ENCODE measurements at regions not wholly inside any gene's neighbourhood (a gene's known extent, or its start where the extent isn't known, plus 50 kb on each side); places are given as distances from the start of the nearest gene placed in this dataset.

- H3K27me3 ChIP-seq (ENCODE audit: control insufficient read depth, insufficient read depth, low read length), result no peaks in the 10 kb centered on the region
- no peaks in the 10 kb centered on the region for H3K9me3 ChIP-seq (ENCODE audit: control insufficient read depth, insufficient read depth, low read length)
- no peak overlapping the region for H3K27ac ChIP-seq (ENCODE audit: low read depth, low read length)
- H3K4me1 ChIP-seq (ENCODE audit: control insufficient read depth, insufficient read depth, low read length), result peaks cover 3% of the 10 kb centered on the region
- no peaks in the 10 kb centered on the region for H3K36me3 ChIP-seq (ENCODE audit: control insufficient read depth, insufficient read depth, low read length)
- H3K9ac ChIP-seq (ENCODE audit: low read depth, low read length), result no peak overlapping the region
- H3K4me3 ChIP-seq (ENCODE audit: low read depth, low read length), result no peak overlapping the region
Measured at GRCh38 chr9:14441115-14441514, 127.2 kb upstream of the NFIB start.

GRCh38 chr9:14440062-14440461 is 126.1 kb upstream of the NFIB start:
- H3K9ac ChIP-seq (ENCODE audit: low read depth, low read length), result no peak overlapping the region
- H3K9me3 ChIP-seq (ENCODE audit: control insufficient read depth, insufficient read depth, low read length), result no peaks in the 10 kb centered on the region
- H3K4me3 ChIP-seq (ENCODE audit: low read depth, low read length), result no peak overlapping the region
- H3K27ac ChIP-seq (ENCODE audit: low read depth, low read length), result no peak overlapping the region
- no peaks in the 10 kb centered on the region for H3K27me3 ChIP-seq (ENCODE audit: control insufficient read depth, insufficient read depth, low read length)
- peaks cover 3% of the 10 kb centered on the region for H3K4me1 ChIP-seq (ENCODE audit: control insufficient read depth, insufficient read depth, low read length)
- no peaks in the 10 kb centered on the region for H3K36me3 ChIP-seq (ENCODE audit: control insufficient read depth, insufficient read depth, low read length)

GRCh38 chr9:14439555-14439954 is 125.6 kb upstream of the NFIB start:
- Histone ChIP-seq H3K4me1 (ENCODE audit: control insufficient read depth, insufficient read depth, low read length) (peaks cover 3% of the 10 kb centered on the region), H3K27ac (ENCODE audit: low read depth, low read length) (no peak overlapping the region), H3K27me3 (ENCODE audit: control insufficient read depth, insufficient read depth, low read length) (no peaks in the 10 kb centered on the region), H3K36me3 (ENCODE audit: control insufficient read depth, insufficient read depth, low read length) (no peaks in the 10 kb centered on the region), H3K9me3 (ENCODE audit: control insufficient read depth, insufficient read depth, low read length) (no peaks in the 10 kb centered on the region), H3K9ac (ENCODE audit: low read depth, low read length) (no peak overlapping the region), H3K4me3 (ENCODE audit: low read depth, low read length) (no peak overlapping the region)

- Histone ChIP-seq H3K27ac (ENCODE audit: low read depth, low read length) (no peak overlapping the region), H3K27me3 (ENCODE audit: control insufficient read depth, insufficient read depth, low read length) (no peaks in the 10 kb centered on the region), H3K4me1 (ENCODE audit: control insufficient read depth, insufficient read depth, low read length) (peaks cover 3% of the 10 kb centered on the region), H3K36me3 (ENCODE audit: control insufficient read depth, insufficient read depth, low read length) (no peaks in the 10 kb centered on the region), H3K4me3 (ENCODE audit: low read depth, low read length) (no peak overlapping the region), H3K9ac (ENCODE audit: low read depth, low read length) (no peak overlapping the region), H3K9me3 (ENCODE audit: control insufficient read depth, insufficient read depth, low read length) (no peaks in the 10 kb centered on the region)
Measured at GRCh38 chr9:14438232-14439021, 124.5 kb upstream of the NFIB start.

- Histone ChIP-seq H3K9me3 (ENCODE audit: control insufficient read depth, insufficient read depth, low read length) (no peaks in the 10 kb centered on the region), H3K9ac (ENCODE audit: low read depth, low read length) (no peak overlapping the region), H3K27ac (ENCODE audit: low read depth, low read length) (no peak overlapping the region), H3K4me3 (ENCODE audit: low read depth, low read length) (no peak overlapping the region), H3K4me1 (ENCODE audit: control insufficient read depth, insufficient read depth, low read length) (peaks cover 3% of the 10 kb centered on the region), H3K27me3 (ENCODE audit: control insufficient read depth, insufficient read depth, low read length) (no peaks in the 10 kb centered on the region), H3K36me3 (ENCODE audit: control insufficient read depth, insufficient read depth, low read length) (no peaks in the 10 kb centered on the region)
Measured at GRCh38 chr9:14437354-14438231, 123.7 kb upstream of the NFIB start.

- H3K27me3 ChIP-seq (ENCODE audit: control insufficient read depth, insufficient read depth, low read length), result no peaks in the 10 kb centered on the region
- no peaks in the 10 kb centered on the region for H3K9me3 ChIP-seq (ENCODE audit: control insufficient read depth, insufficient read depth, low read length)
- no peak overlapping the region for H3K27ac ChIP-seq (ENCODE audit: low read depth, low read length)
- no peak overlapping the region for H3K9ac ChIP-seq (ENCODE audit: low read depth, low read length)
- no peak overlapping the region for H3K4me3 ChIP-seq (ENCODE audit: low read depth, low read length)
- peaks cover 3% of the 10 kb centered on the region for H3K4me1 ChIP-seq (ENCODE audit: control insufficient read depth, insufficient read depth, low read length)
- H3K36me3 ChIP-seq (ENCODE audit: control insufficient read depth, insufficient read depth, low read length), result no peaks in the 10 kb centered on the region
Measured at GRCh38 chr9:14435871-14436270, 121.9 kb upstream of the NFIB start.

- no peaks in the 10 kb centered on the region for H3K9me3 ChIP-seq (ENCODE audit: control insufficient read depth, insufficient read depth, low read length)
- H3K4me3 ChIP-seq (ENCODE audit: low read depth, low read length), result no peak overlapping the region
- no peaks in the 10 kb centered on the region for H3K36me3 ChIP-seq (ENCODE audit: control insufficient read depth, insufficient read depth, low read length)
- H3K27me3 ChIP-seq (ENCODE audit: control insufficient read depth, insufficient read depth, low read length), result no peaks in the 10 kb centered on the region
- H3K27ac ChIP-seq (ENCODE audit: low read depth, low read length), result no peak overlapping the region
- peaks cover 3% of the 10 kb centered on the region for H3K4me1 ChIP-seq (ENCODE audit: control insufficient read depth, insufficient read depth, low read length)
- H3K9ac ChIP-seq (ENCODE audit: low read depth, low read length), result no peak overlapping the region
Measured at GRCh38 chr9:14434971-14435718, 121.2 kb upstream of the NFIB start.

- Histone ChIP-seq H3K9ac (ENCODE audit: low read depth, low read length) (no peak overlapping the region), H3K36me3 (ENCODE audit: control insufficient read depth, insufficient read depth, low read length) (no peaks in the 10 kb centered on the region), H3K27me3 (ENCODE audit: control insufficient read depth, insufficient read depth, low read length) (no peaks in the 10 kb centered on the region), H3K4me1 (ENCODE audit: control insufficient read depth, insufficient read depth, low read length) (peaks cover 3% of the 10 kb centered on the region), H3K27ac (ENCODE audit: low read depth, low read length) (peak overlapping the region; percentile 21), H3K4me3 (ENCODE audit: low read depth, low read length) (no peak overlapping the region), H3K9me3 (ENCODE audit: control insufficient read depth, insufficient read depth, low read length) (no peaks in the 10 kb centered on the region)
Measured at GRCh38 chr9:14434158-14434504, 120.2 kb upstream of the NFIB start.

- H3K4me1 ChIP-seq (ENCODE audit: control insufficient read depth, insufficient read depth, low read length), result peaks cover 4% of the 10 kb centered on the region
- no peak overlapping the region for H3K4me3 ChIP-seq (ENCODE audit: low read depth, low read length)
- no peaks in the 10 kb centered on the region for H3K27me3 ChIP-seq (ENCODE audit: control insufficient read depth, insufficient read depth, low read length)
- no peaks in the 10 kb centered on the region for H3K9me3 ChIP-seq (ENCODE audit: control insufficient read depth, insufficient read depth, low read length)
- no peaks in the 10 kb centered on the region for H3K36me3 ChIP-seq (ENCODE audit: control insufficient read depth, insufficient read depth, low read length)
- H3K9ac ChIP-seq (ENCODE audit: low read depth, low read length), result no peak overlapping the region
- peak overlapping the region; percentile 21 for H3K27ac ChIP-seq (ENCODE audit: low read depth, low read length)
Measured at GRCh38 chr9:14433351-14434157, 119.6 kb upstream of the NFIB start.

- no peaks in the 10 kb centered on the region for H3K36me3 ChIP-seq (ENCODE audit: control insufficient read depth, insufficient read depth, low read length)
- H3K4me1 ChIP-seq (ENCODE audit: control insufficient read depth, insufficient read depth, low read length), result peaks cover 8% of the 10 kb centered on the region
- no peak overlapping the region for H3K4me3 ChIP-seq (ENCODE audit: low read depth, low read length)
- H3K9ac ChIP-seq (ENCODE audit: low read depth, low read length), result no peak overlapping the region
- no peak overlapping the region for H3K27ac ChIP-seq (ENCODE audit: low read depth, low read length)
- no peaks in the 10 kb centered on the region for H3K9me3 ChIP-seq (ENCODE audit: control insufficient read depth, insufficient read depth, low read length)
- H3K27me3 ChIP-seq (ENCODE audit: control insufficient read depth, insufficient read depth, low read length), result no peaks in the 10 kb centered on the region
Measured at GRCh38 chr9:14432666-14433350, 118.9 kb upstream of the NFIB start.
